Peyer's patch (tissue), 4 donors: ENCODE measurements at regions not wholly inside any gene's neighbourhood (a gene's known extent, or its start where the extent isn't known, plus 50 kb on each side); places are given as distances from the start of the nearest gene placed in this dataset.

Experiments
- DNase-seq, 3 donors: peaks; one replicate each; pipeline ENCODE4 v3.0.0-alpha.2; 2017 to 2019
- H3K27ac ChIP-seq, 4 donors: fragments of 200-600 bp; sonication (generic); one replicate each; pipeline ENCODE4 v1.5.1; 2016 to 2019
- H3K27me3 ChIP-seq, 2 donors: fragments of 200-600 bp; sonication (generic); one replicate each; pipeline ENCODE4 v1.5.1; 2019
- H3K36me3 ChIP-seq, 3 donors: fragments of 200-600 bp; sonication (generic); one replicate each; pipeline ENCODE4 v1.5.1; 2016 to 2019
- H3K4me1 ChIP-seq, 4 donors: fragments of 200-600 bp; sonication (generic); one replicate each; pipeline ENCODE4 v1.5.1; 2016 to 2019
- H3K4me3 ChIP-seq, 4 donors: fragments of 200-600 bp; sonication (generic); 1 replicate in 3 of 4; 2 replicates in 1 of 4; pipeline ENCODE4 v1.5.1; 2016 to 2019; ENCODE audit warnings: mild to moderate bottlenecking in 1 of 4
- H3K9me3 ChIP-seq, 4 donors: fragments of 200-600 bp; sonication (generic); one replicate each; pipeline ENCODE4 v1.5.1; 2016 to 2019; ENCODE audit warnings: mild to moderate bottlenecking in 1 of 4
- POLR2A ChIP-seq, 2 donors: fragments of 450-650 bp; IDR thresholded peaks; one replicate each; pipeline ENCODE4 v1.5.1; 2017; ENCODE audit warnings: antibody characterized with exemption in 2 of 2, mild to moderate bottlenecking in 2 of 2, moderate library complexity in 2 of 2
- TF ChIP-seq, protein P1 (sequence below), 6 experiments: fragments of 450-650 bp in 4 of 6; fragments of 200-600 bp in 2 of 6; sonication (generic) in 1 of 6; IDR thresholded peaks; one replicate each; pipeline ENCODE4 v1.5.1; 2017 to 2019; ENCODE audit warnings: antibody characterized with exemption in 6 of 6, mild to moderate bottlenecking in 3 of 6, moderate library complexity in 1 of 6

DNA sequence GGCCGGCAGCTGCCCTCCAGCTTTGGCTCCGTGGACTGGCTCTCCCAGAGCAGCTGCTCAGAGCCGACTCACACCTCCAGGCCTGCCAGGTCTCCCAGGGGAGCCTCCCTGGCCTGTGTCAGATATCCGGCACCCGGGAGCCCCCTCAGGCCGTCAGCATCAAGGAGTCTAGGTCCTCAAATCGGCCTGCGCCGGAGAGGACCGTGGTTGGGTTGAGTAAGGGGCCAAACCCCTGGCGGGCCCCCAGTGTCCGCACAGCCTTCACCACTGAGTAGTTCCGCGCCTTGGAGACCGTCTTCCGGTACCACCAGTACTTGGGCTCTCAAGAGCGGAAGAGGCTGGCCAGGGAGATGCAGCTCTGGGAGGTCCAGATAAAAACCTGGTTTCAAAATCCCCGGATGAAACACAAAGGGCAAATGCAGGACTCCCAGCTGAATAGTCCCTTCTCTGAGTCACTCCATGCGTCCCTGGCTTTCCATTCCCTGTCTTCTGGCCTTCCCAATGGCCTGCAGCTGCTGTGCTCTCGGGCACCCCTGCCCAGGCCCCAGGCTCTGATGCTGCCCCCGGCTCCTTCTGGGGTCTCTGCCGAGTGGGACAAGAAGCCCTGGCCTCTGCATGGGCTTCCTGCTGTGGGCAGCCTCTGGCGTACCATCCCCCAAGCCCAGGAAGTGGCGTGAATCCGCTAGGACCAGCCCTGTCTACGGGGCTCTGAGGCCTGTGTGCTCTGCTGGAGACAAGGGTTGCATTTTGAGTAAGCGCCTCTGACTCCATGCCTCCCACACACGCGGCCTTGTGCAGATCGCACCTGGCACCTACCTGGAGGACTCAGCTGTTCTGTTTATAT, 245.1 kb upstream of the ATXN7L3B start:
- no peaks in the 10 kb centered on the region for H3K36me3 ChIP-seq
- DNase-seq = no peak
- TF ChIP-seq, protein P1, sequence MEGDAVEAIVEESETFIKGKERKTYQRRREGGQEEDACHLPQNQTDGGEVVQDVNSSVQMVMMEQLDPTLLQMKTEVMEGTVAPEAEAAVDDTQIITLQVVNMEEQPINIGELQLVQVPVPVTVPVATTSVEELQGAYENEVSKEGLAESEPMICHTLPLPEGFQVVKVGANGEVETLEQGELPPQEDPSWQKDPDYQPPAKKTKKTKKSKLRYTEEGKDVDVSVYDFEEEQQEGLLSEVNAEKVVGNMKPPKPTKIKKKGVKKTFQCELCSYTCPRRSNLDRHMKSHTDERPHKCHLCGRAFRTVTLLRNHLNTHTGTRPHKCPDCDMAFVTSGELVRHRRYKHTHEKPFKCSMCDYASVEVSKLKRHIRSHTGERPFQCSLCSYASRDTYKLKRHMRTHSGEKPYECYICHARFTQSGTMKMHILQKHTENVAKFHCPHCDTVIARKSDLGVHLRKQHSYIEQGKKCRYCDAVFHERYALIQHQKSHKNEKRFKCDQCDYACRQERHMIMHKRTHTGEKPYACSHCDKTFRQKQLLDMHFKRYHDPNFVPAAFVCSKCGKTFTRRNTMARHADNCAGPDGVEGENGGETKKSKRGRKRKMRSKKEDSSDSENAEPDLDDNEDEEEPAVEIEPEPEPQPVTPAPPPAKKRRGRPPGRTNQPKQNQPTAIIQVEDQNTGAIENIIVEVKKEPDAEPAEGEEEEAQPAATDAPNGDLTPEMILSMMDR (IDR thresholded peaks at IDR 0.05) = no peak
- no peak for TF ChIP-seq POLR2A (IDR thresholded peaks at IDR 0.05)
- no peaks in the 10 kb centered on the region for H3K27me3 ChIP-seq
- H3K4me1 ChIP-seq = no peaks in the 10 kb centered on the region
- H3K27ac ChIP-seq = no peak overlapping the region
- no peaks in the 10 kb centered on the region for H3K9me3 ChIP-seq
- no peak overlapping the region for H3K4me3 ChIP-seq

DNA sequence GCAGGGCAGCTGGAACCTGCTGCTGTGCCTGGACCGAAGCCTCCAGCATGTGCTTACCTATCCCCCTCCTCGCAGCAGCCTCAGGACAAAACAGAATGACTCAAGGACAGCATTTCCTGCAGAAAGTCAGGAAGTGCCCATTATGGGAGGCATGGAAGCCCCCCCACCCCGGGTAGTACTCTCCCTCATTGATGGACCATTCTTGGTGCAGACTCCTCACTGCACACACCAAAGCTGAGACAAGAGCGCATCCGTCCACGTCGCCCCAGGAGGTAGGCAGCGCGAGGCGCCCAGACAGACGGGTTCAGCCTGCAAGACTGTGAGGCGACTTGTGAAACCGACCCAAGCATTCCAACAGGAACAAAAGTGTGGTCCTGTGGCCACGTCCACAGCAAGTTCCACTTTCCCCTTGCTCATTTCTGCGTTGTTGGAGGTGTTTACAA, 243.9 kb upstream of the ATXN7L3B start:
- H3K4me3 ChIP-seq = no peak overlapping the region
- no peaks in the 10 kb centered on the region for H3K36me3 ChIP-seq
- no peaks in the 10 kb centered on the region for H3K9me3 ChIP-seq
- no peak for TF ChIP-seq POLR2A (IDR thresholded peaks at IDR 0.05)
- TF ChIP-seq, protein P1 (IDR thresholded peaks at IDR 0.05) = no peak
- no peaks in the 10 kb centered on the region for H3K4me1 ChIP-seq
- H3K27me3 ChIP-seq = no peaks in the 10 kb centered on the region
- no peak for DNase-seq
- no peak overlapping the region for H3K27ac ChIP-seq

DNA sequence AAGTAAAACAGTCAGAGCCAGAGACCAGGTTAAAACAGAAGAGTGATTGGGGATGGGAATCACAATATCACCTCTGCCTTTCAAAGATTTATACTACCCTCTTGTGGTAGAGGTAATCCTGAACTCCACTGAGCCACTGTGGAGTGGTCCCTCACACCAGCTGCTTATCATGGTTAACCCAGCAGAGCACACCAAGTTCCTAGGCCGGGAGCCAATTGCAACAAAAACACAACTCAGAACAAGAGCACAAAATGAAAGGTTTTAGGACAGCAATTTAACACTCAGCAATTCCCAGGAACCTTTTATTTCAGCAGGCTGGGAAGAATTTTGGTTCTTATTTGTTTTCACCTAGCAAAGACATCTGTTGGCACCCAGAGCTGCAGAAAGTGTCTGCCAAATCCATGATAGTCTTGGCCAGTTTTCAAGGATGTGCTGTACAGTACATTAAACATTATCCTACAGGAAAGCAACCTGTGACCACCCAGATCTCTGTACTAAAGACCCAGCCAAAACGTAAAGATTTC, 220.5 kb upstream of the ATXN7L3B start:
- no peaks in the 10 kb centered on the region for H3K36me3 ChIP-seq
- no peaks in the 10 kb centered on the region for H3K27me3 ChIP-seq
- no peak overlapping the region for H3K4me3 ChIP-seq
- no peak for DNase-seq
- H3K9me3 ChIP-seq = no peaks in the 10 kb centered on the region
- H3K4me1 ChIP-seq = no peaks in the 10 kb centered on the region
- TF ChIP-seq POLR2A (IDR thresholded peaks at IDR 0.05) = no peak
- TF ChIP-seq, protein P1 (IDR thresholded peaks at IDR 0.05) = no peak
- no peak overlapping the region for H3K27ac ChIP-seq

DNA sequence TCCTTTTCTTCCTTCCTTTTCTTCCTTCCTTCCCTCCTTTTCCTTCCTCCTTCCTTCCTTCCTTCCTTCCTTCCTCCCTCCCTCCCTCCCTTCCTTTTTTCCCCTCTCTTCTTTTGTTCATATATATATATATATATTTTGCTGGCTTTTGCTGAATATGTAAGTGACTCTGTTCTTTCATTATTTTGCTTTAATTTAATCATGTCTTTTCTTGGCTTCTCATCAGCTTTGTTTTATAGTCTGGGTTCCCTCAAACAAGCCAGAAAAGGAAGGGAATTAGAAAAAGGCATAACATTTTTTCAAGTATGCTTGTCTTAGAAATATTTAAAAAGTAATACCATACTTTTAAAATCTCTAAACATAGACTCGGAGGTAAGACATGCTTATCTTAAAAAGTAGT, 219.9 kb upstream of the ATXN7L3B start:
- no peaks in the 10 kb centered on the region for H3K4me1 ChIP-seq
- no peaks in the 10 kb centered on the region for H3K36me3 ChIP-seq
- H3K27ac ChIP-seq = no peak overlapping the region
- no peak for DNase-seq
- no peaks in the 10 kb centered on the region for H3K27me3 ChIP-seq
- TF ChIP-seq POLR2A (IDR thresholded peaks at IDR 0.05) = no peak
- TF ChIP-seq, protein P1 (IDR thresholded peaks at IDR 0.05) = no peak
- no peaks in the 10 kb centered on the region for H3K9me3 ChIP-seq
- no peak overlapping the region for H3K4me3 ChIP-seq

DNA sequence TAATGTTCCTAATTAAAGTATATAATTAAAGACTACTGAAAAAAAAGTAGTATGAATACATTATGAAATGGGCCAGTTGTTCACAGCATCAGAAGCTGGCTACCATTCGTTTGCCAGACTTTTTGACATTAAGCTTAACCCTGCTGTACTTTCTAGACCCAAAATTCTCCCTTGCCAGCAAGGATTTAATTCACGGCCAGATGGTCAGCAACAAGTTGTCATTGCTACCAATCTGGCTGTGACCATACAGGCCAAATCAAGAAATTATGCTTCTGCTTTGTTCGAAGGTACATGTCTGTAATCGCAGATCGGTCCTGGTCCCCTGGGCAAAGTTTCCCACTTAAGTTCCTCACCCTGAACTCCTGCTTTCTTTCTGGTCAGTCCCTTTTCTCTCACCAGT, 217.7 kb upstream of the ATXN7L3B start:
- DNase-seq = no peak
- Histone ChIP-seq H3K27ac (no peak overlapping the region), H3K36me3 (no peaks in the 10 kb centered on the region), H3K27me3 (no peaks in the 10 kb centered on the region), H3K9me3 (no peaks in the 10 kb centered on the region), H3K4me3 (no peak overlapping the region), H3K4me1 (no peaks in the 10 kb centered on the region)
- TF ChIP-seq, protein P1 (IDR thresholded peaks at IDR 0.05) = no peak
- TF ChIP-seq POLR2A (IDR thresholded peaks at IDR 0.05) = no peak
